ENCODE measurements at regions not wholly inside any gene's neighbourhood (a gene's known extent, or its start where the extent isn't known, plus 50 kb on each side); places are given as distances from the start of the nearest gene placed in this dataset.

DNA sequence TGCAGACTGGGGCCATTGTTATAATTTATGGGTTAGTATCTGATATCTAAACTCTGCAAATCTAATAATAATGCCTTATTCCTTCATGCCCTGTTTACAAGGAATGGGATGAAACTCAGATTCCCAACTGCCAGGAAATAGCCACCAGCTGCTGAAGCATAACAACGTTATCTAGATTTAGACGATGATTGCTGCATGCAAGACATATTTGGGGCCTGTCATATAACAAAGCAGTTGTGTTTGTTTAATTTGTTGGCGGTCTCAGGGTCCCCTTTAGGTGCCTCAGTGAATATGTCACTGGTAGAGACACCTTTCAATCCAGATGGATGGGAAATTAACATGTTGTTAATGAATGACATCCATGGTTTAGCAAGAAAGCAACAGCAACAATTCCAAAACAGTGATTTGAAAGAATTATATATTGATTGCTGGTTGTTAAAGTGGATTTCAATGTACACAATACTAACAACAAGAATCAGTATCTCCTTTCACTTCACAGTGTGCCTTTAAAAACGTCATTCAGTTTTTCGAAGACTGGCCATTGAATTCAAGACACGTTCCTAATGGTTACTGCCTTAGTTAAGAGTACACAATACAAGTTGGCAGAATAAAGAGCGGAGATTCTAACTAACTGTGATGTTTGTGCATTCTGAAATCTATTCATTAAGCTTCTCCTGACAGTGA is 860.6 kb upstream of the CELF2 start:
- no peak overlapping the region for H2AFZ ChIP-seq (replicated peaks; ENCODE audit: low read length, poor library complexity)
- no peak for DNase-seq
- H3K27ac ChIP-seq (ENCODE audit: insufficient read depth, low read length): no peak overlapping the region
- 0% methylated on average over 2 of the region's 7 CpGs; no CpG with 5 or more reads in 1 of the 2 experiments for WGBS, 2 experiments (ENCODE audit: extremely low coverage in 2 of 2, insufficient read length in 1 of 2)
- H2BK5ac ChIP-seq (ENCODE audit: low read depth, low read length, poor library complexity, severe bottlenecking): no peak overlapping the region
- POLR2A ChIA-PET (ENCODE audit: unreplicated experiment): no interaction called here
- H4K91ac ChIP-seq (ENCODE audit: insufficient read depth, low read depth, low read length): no peak overlapping the region
- no peak overlapping the region for H3K56ac ChIP-seq (ENCODE audit: extremely low read depth, insufficient read depth, low read length)
- H2BK20ac ChIP-seq (ENCODE audit: low read depth, low read length): no peak overlapping the region
- no peak overlapping the region for H3K18ac ChIP-seq (ENCODE audit: low read depth, low read length)
- no peak overlapping the region for H4K8ac ChIP-seq (ENCODE audit: low read depth in 2 of 2, low read length in 2 of 2)
- H3K4me2 ChIP-seq (ENCODE audit: low read depth, low read length): no peak overlapping the region
- H2BK120ac ChIP-seq (ENCODE audit: low read depth, low read length): no peak overlapping the region
- H3K9me1 ChIP-seq (ENCODE audit: insufficient read depth, low read length): no peaks in the 10 kb centered on the region
- dilution Hi-C loops (cut with HindIII; ENCODE audit: low sequenced_read_pairs, unreplicated experiment) (no loop called here), in situ Hi-C loops (cut with MboI; ENCODE audit: low sequenced_read_pairs) (no loop called here), intact Hi-C loops (cut with micrococcal nuclease) (no loop called here)
- no peak overlapping the region for H3K9ac ChIP-seq (ENCODE audit: low read depth, low read length)
- H2BK15ac ChIP-seq (ENCODE audit: low read depth, low read length): no peak overlapping the region
- TF ChIP-seq RAD21 (IDR thresholded peaks at IDR 0.05; ENCODE audit: low read length): no peak
- no peak for TF ChIP-seq SMC3 (IDR thresholded peaks at IDR 0.05; ENCODE audit: low read depth, low read length)
- no peak for TF ChIP-seq BHLHE40 (IDR thresholded peaks at IDR 0.05; ENCODE audit: low read depth, low read length)
- no TSS peak for BruUV-seq (replicated peaks)
- no peak overlapping the region for H3K14ac ChIP-seq (replicated peaks; ENCODE audit: low read depth, low read length)
- no peaks in the 10 kb centered on the region for H3K79me1 ChIP-seq (ENCODE audit: low read depth in 1 of 2, low read length in 2 of 2)
- no peaks in the 10 kb centered on the region for H3K4me1 ChIP-seq (ENCODE audit: control insufficient read depth, insufficient read depth, low read length)
- CTCF ChIA-PET: interaction anchor here (0.8 kb wide), 1 partner anchor 13 kb away, joined by 3 read pairs; no protein-coding TSS in a partner anchor
- H3K9me3 ChIP-seq (ENCODE audit: control insufficient read depth, insufficient read depth, low read length): peaks cover 3% of the 10 kb centered on the region; the same call in 1 of the 2 replicates
- H4K20me1 ChIP-seq (ENCODE audit: insufficient read depth, low read length): no peaks in the 10 kb centered on the region
- H2AK9ac ChIP-seq (replicated peaks; ENCODE audit: low read depth, low read length, poor library complexity): no peak overlapping the region
- H2AK5ac ChIP-seq (ENCODE audit: low read depth, low read length): no peak overlapping the region
- no peaks in the 10 kb centered on the region for H3K36me3 ChIP-seq (ENCODE audit: control insufficient read depth, insufficient read depth, low read length)
- no peak overlapping the region for H3K4me3 ChIP-seq (ENCODE audit: insufficient read depth, low read depth, low read length)
- H3K4ac ChIP-seq (ENCODE audit: low read depth, low read length): no peak overlapping the region
- no peak for ATAC-seq (ENCODE audit: low read depth)
- no peak overlapping the region for H4K5ac ChIP-seq (ENCODE audit: low read depth, low read length)
- no peak overlapping the region for H3K23ac ChIP-seq (ENCODE audit: low read depth, low read length)
- H3K27me3 ChIP-seq (ENCODE audit: control insufficient read depth, insufficient read depth, low read length): no peaks in the 10 kb centered on the region

Measured in IMR-90 (cell line).